Skeletal muscle tissue (tissue), 3 donors: ENCODE measurements at regions not wholly inside any gene's neighbourhood (a gene's known extent, or its start where the extent isn't known, plus 50 kb on each side); places are given as distances from the start of the nearest gene placed in this dataset.
A peak's percentile ranks its signal among the peaks of the same experiment; 100 is the strongest.

Source experiments
- H3K27ac ChIP-seq: one replicate; pipeline ENCODE4 v1.7.0; 2013; ENCODE audit warnings: mild to moderate bottlenecking, low read depth, low read length, inconsistent platforms
- H3K27me3 ChIP-seq, 3 donors: one replicate each; pipeline ENCODE4 v1.7.0; 2013; ENCODE audit warnings: low read length in 3 of 3; ENCODE audit not compliant: control insufficient read depth in 3 of 3, insufficient read depth in 3 of 3
- H3K36me3 ChIP-seq, 3 donors: one replicate each; pipeline ENCODE4 v1.7.0; 2013; ENCODE audit warnings: low read length in 3 of 3; ENCODE audit not compliant: control insufficient read depth in 3 of 3, insufficient read depth in 3 of 3
- H3K4me1 ChIP-seq, 3 donors: one replicate each; pipeline ENCODE4 v1.7.0; 2013; ENCODE audit warnings: low read length in 3 of 3, mild to moderate bottlenecking in 3 of 3; ENCODE audit not compliant: control insufficient read depth in 3 of 3, insufficient read depth in 3 of 3
- H3K4me3 ChIP-seq, 3 donors: one replicate each; pipeline ENCODE4 v1.7.0; 2013; ENCODE audit warnings: low read length in 3 of 3
- H3K9ac ChIP-seq, 3 donors: one replicate each; pipeline ENCODE4 v1.7.0; 2013; ENCODE audit warnings: low read length in 3 of 3, mild to moderate bottlenecking in 3 of 3, moderate library complexity in 2 of 3, low read depth in 1 of 3
- H3K9me3 ChIP-seq, 3 donors: one replicate each; pipeline ENCODE4 v1.7.0; 2013; ENCODE audit warnings: low read length in 3 of 3; ENCODE audit not compliant: control insufficient read depth in 3 of 3
- donor health status: Osteomylitis.

DNA sequence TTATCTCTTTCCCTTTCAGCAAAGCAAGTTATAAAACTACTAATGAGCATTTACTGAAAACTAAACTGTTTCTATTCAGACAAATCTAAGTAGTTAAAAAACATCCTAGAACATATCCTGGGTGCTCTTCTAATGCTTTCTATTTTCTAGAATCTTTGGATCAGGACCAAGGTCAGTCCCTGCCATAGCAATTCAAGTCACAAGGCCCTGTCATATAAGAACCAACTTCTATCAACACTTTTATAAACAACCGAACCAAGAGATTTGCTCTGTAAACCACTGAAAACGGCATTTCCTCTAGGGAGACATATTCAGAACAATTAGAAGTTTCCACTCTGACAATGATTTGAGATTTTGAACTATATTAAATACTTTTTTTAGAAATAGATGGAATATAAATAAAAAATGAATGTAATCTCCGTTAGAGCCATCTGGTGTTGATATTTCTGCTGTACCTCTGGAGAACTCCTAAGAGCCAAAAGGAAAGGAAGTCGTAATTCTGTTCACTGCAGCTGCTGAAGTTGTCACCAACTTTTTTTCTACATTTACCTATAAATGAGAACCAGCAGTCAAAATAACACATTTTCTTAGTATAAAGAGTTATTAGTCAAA lies 51.4 kb upstream of the LGSN start:
- Histone ChIP-seq H3K4me1 (no peaks in the 10 kb centered on the region), H3K27ac (peak overlapping the region; percentile 2)

DNA sequence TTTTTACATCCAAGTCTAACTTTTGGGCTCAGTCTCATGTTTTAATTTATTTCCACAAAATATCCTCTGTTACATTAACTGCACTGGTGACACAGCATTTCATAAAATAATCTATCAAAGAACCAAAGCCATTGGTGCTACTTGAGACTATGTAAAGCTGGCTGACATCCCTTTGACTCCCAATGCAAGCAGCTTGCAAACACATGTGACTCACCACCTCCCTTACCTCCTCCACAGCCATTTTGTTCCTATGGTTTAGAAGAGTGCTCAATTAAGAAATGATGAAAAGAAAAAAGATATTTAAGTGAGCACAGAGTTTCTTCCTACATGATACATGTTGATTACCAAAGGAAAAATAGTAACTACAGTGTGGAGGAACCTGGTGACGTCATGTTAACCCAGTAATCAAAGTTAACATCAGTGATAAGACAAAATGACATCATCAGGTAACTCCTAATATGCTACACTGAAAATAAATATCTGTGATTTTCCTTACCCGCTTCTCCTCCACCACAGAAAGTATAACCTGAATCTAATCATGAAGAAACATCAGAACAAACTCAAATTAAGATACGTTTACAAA lies 53.3 kb upstream of the LGSN start:
- no peak overlapping the region for H3K27ac ChIP-seq
- no peaks in the 10 kb centered on the region for H3K27me3 ChIP-seq
- H3K9me3 ChIP-seq = no peaks in the 10 kb centered on the region
- no peak overlapping the region for H3K4me3 ChIP-seq
- H3K36me3 ChIP-seq = no peaks in the 10 kb centered on the region
- H3K4me1 ChIP-seq = no peaks in the 10 kb centered on the region
- H3K9ac ChIP-seq = no peak overlapping the region

More for the DNA sequence above, 51.4 kb upstream of the LGSN start:
- no peak overlapping the region for H3K4me3 ChIP-seq
- no peak overlapping the region for H3K9ac ChIP-seq
- no peaks in the 10 kb centered on the region for H3K36me3 ChIP-seq
- no peaks in the 10 kb centered on the region for H3K27me3 ChIP-seq
- H3K9me3 ChIP-seq = no peaks in the 10 kb centered on the region

DNA sequence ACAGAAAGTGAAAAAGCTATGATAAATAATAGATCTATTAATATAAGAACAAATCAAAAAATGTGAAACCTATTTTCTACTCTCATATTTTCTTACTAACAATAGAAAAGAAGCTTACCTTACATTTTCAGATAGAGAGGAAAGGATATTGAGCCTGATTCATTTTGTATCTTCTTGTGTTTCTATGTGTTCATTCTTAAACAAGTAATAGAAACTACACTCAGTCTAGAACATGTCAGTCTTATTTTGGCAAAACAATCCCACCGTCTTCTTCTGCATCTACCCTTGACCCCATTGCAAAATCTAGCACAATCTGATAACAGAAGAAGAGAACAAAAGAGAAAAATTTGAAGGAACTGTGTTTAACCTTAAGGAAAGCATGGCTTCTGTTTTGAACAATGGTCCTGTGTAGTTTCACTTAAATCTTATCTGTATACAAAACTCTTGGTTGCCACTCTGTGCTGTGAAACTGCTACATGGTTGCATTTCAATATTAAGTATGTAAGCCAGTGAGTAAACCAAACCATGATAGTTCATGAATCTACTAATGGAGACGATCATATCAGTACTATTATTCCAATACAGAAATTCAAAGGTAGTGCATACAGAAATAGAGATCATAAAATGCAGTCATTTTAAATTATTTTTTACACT lies 69.5 kb upstream of the LGSN start:
- no peaks in the 10 kb centered on the region for H3K9me3 ChIP-seq
- H3K9ac ChIP-seq = no peak overlapping the region
- no peaks in the 10 kb centered on the region for H3K36me3 ChIP-seq
- no peak overlapping the region for H3K27ac ChIP-seq
- no peak overlapping the region for H3K4me3 ChIP-seq
- H3K27me3 ChIP-seq = no peaks in the 10 kb centered on the region
- no peaks in the 10 kb centered on the region for H3K4me1 ChIP-seq

DNA sequence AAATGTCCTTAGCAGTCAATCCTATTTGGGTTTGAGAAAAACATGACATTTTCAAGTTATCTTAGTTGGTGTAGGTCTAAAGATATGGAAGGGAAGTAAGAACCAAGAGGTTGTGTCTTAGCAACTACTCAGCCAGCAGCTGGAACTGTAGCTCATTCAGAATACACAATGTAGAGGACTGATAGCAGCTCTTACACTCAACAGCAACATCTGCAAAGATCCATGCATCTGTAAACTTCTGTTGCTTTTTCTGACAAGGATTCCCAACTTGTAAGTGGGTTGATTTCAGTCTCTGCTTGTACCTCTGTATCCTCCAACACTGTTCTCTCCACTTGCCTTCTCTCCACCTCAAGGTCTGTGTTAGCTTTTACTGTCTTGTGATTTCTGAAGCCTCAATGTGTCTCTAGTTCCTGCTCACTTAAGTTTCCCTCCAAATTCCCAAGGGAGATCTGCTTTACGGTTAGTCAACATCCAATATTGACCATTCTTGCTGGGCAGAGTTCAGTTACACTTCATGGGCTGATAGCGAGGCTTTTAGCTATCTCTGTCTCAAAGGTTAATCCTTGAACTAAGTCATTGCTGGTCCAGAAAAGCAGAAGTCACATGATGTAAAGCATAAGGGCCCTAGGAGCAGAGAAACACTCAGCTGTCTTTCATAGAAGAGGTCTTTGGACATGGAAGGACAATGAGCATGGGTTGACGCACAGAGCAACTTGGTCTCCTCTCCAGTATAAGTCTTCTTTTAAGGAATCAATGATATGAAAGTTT lies 71.6 kb upstream of the LGSN start:
- H3K27ac ChIP-seq = no peak overlapping the region
- no peaks in the 10 kb centered on the region for H3K9me3 ChIP-seq
- H3K9ac ChIP-seq = no peak overlapping the region
- H3K27me3 ChIP-seq = no peaks in the 10 kb centered on the region
- no peak overlapping the region for H3K4me3 ChIP-seq
- no peaks in the 10 kb centered on the region for H3K4me1 ChIP-seq
- H3K36me3 ChIP-seq = no peaks in the 10 kb centered on the region

DNA sequence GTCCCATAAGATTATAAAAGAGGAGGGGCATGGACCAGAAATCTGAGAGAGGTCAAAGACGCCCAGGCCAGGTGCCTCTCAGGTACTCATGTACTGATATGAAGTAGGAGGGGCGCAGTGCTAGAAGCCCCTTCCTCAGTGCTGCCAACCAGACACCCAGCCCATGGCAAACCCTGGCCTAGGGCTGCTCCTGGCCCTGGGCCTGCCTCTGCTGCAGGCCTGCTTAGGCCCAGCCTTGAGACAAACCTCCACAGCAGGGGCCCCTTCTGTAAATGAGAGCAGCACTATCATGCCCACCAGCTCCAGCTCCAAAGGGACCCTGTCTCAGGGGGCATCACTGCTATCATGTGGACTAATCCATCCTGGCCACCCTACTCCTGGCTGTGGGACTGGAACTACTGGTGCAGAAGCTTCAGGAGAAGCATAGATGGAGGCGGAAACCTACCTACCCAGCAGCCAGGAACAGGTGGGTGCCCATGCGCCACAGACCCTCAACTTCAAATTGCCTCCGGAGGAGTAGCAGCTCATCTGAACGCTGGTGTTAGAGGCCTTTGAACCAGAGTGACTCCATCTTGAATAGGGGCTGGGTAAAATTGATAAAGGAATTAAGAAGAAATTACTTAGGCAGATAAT lies 72.4 kb upstream of the LGSN start:
- no peaks in the 10 kb centered on the region for H3K4me1 ChIP-seq
- H3K27ac ChIP-seq = no peak overlapping the region
- no peaks in the 10 kb centered on the region for H3K27me3 ChIP-seq
- no peak overlapping the region for H3K9ac ChIP-seq
- H3K36me3 ChIP-seq = no peaks in the 10 kb centered on the region
- H3K4me3 ChIP-seq = no peak overlapping the region
- H3K9me3 ChIP-seq = no peaks in the 10 kb centered on the region

DNA sequence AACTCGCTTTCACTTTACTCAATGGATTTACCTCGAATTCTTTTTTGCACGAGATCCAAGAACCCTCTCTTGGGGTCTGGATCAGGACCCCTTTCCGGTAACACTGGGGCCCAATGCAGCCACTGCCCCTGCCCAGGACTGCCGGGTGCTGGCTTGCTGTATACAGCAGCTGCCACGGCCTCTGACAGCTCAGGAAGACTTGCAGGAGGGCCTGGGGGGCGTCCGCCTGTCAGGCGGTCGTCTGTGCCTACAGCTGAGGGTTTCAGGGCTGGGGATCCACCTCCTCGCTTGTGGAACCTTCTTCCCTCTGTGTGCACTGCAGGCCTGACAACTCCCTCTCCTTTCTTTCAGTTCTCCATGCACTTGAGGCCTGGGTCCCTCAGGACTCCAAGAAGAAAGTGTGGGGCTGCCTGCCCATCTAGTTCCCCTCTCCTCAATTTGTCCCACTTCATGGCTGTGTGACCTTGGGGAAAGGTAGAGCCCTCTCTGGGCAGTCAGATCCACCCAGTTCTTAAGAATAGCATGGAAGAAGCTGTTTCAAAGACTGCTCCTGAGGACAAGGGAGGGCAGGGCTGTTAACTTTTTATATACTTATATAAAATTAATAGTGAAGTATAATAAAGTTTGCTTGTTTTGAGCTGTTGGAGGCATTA lies 75.0 kb upstream of the LGSN start:
- H3K9me3 ChIP-seq = no peaks in the 10 kb centered on the region
- H3K4me3 ChIP-seq = no peak overlapping the region
- H3K27me3 ChIP-seq = no peaks in the 10 kb centered on the region
- no peak overlapping the region for H3K9ac ChIP-seq
- H3K27ac ChIP-seq = no peak overlapping the region
- H3K4me1 ChIP-seq = no peaks in the 10 kb centered on the region
- no peaks in the 10 kb centered on the region for H3K36me3 ChIP-seq

DNA sequence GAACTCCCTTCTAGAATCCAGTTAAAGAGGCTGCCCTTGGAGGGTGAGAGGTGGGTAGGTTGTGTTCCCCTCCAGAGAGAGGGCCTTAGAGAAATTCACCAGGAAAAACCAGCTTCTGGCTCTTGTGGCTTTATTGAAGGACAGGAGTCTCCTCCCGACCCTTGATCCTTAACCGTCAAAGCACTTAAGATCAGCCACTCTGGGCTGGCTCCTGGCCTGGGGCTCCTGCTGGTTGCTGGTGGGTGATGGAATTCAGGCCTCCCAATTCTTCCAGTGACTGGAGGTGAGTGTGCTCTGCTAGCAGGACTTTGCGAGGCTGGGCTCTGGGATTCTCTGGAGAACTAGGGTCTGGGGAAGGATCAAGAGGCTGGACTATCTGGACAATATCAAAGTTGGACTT lies 75.6 kb upstream of the LGSN start:
- Histone ChIP-seq H3K9me3 (no peaks in the 10 kb centered on the region), H3K9ac (no peak overlapping the region)

DNA sequence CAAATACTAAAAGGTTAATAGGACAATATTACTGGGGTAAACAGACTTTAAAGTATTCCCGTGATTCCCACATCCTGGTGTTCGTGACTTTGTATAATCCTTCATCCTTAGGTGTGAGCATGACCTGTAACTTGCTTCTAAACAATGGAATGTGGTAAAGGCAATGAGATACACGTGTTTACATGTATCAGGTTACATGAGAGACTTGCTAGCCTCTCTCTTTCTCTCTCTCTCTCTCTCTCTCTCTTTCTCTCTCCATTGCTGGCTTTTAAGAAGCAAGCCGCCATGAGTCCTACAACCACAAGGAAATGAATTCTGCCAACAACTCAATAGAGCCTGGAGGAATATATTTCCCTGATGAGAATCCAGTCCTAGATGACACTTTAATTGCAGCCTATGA lies 83.9 kb upstream of the LGSN start:
- Histone ChIP-seq H3K27me3 (no peaks in the 10 kb centered on the region), H3K27ac (no peak overlapping the region), H3K9ac (no peak overlapping the region), H3K4me3 (no peak overlapping the region), H3K9me3 (no peaks in the 10 kb centered on the region), H3K4me1 (no peaks in the 10 kb centered on the region), H3K36me3 (no peaks in the 10 kb centered on the region)

More for the DNA sequence above, 75.6 kb upstream of the LGSN start:
- H3K4me1 ChIP-seq = no peaks in the 10 kb centered on the region
- H3K4me3 ChIP-seq = no peak overlapping the region
- H3K27me3 ChIP-seq = no peaks in the 10 kb centered on the region
- H3K27ac ChIP-seq = no peak overlapping the region
- no peaks in the 10 kb centered on the region for H3K36me3 ChIP-seq

DNA sequence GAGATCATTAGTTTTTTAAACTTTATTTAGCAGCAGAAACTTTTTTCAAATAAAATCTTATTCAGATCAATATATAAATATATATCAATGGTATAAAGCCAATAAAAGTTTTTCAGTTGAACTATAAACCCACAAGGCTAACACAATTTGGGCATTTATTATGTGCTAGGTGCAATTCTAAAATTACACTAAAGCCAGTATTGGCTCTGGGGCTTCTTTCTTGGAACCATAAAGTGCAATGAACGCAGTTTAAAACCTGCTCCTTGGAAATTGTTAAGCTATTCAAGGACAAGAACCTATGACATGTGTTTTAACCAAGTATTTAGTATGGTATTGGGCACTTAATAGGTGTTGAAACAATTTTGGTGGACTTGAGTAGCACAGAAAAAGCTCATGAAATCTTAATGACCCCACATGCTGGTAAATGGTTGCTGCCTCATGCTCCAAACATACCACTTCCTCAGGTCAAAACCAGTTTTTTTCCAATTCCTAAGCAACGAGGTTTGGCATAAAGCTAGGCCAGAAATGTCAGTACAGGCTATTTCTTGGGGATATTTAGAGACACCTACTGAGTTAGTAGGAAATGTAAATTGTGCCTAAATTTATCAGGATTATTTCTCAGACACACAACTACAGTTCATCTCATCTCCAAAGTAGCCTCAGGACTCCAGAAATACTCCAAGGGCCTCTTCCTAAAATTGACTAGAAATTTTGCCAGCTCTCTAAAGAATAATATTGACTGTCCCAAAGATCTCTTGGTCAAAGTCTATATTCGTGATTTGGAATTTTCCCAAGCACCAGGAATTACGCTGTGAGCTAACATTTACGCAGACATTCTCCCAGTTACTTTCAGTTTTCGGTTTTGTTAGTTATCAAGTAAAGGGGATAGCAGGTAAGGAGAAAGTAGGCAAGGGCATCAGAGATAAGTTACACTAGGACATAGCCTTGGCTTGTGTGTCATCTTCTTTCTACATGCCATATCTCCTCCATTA lies 90.9 kb upstream of the LGSN start:
- H3K4me1 ChIP-seq = no peaks in the 10 kb centered on the region
- H3K27me3 ChIP-seq = no peaks in the 10 kb centered on the region
- no peak overlapping the region for H3K27ac ChIP-seq
- peaks cover 0 to 2% (median 0%) of the 10 kb centered on the region in 3 donors for H3K9me3 ChIP-seq
- no peak overlapping the region for H3K4me3 ChIP-seq
- no peaks in the 10 kb centered on the region for H3K36me3 ChIP-seq
- no peak overlapping the region for H3K9ac ChIP-seq
